IgD-negative memory B cell (primary cell): ENCODE measurements at regions not wholly inside any gene's neighbourhood (a gene's known extent, or its start where the extent isn't known, plus 50 kb on each side); places are given as distances from the start of the nearest gene placed in this dataset.
"Not testable (repeated sequence)": the region's sequence is repeated elsewhere in the genome, so short reads cannot be mapped to it uniquely, and the experiment has no call there.

Experiments
- H3K27ac Mint-ChIP-seq, 3 donors: one replicate each; pipeline ENCODE4 v1.8.0; 2020 to 2022; ENCODE audit warnings: mild to moderate bottlenecking in 3 of 3, mixed read lengths in 3 of 3, moderate library complexity in 1 of 3
- H3K27me3 Mint-ChIP-seq: one replicate; pipeline ENCODE4 v1.8.0; 2021; ENCODE audit warnings: mixed read lengths
- H3K36me3 Mint-ChIP-seq: one replicate; pipeline ENCODE4 v1.8.0; 2020; ENCODE audit warnings: mild to moderate bottlenecking, mixed read lengths
- H3K4me1 Mint-ChIP-seq, 3 donors: one replicate each; pipeline ENCODE4 v1.8.0; 2020 to 2022; ENCODE audit warnings: mixed read lengths in 3 of 3, mild to moderate bottlenecking in 1 of 3
- H3K4me3 Mint-ChIP-seq, 4 donors: one replicate each; pipeline ENCODE4 v1.8.0; 2020 to 2022; ENCODE audit warnings: mild to moderate bottlenecking in 4 of 4, mixed read lengths in 4 of 4, moderate library complexity in 3 of 4
- H3K9me3 Mint-ChIP-seq, 3 donors: one replicate each; pipeline ENCODE4 v1.8.0; 2020 to 2021; ENCODE audit warnings: mixed read lengths in 3 of 3, mild to moderate bottlenecking in 1 of 3

DNA sequence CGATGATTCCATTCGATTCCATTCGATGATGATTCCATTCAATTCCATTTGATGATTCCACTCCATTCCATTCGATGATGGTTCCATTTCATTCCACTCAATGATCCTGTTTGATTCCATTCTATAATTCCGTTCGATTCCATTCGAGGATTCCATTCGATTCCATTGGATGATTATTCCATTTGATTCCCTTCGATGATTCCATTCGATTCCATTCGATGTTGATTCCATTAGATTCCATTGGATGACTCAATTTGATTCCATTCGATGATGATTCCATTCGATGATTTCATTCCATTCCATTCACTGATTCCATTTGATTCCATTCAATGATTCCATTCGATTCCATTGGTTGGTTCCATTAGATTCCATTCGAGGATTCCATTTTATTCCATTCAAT lies 1084.4 kb downstream of the RPIA start:
- Mint-ChIP-seq H3K27ac (no peak overlapping the region), H3K36me3 (peaks cover 6% of the 10 kb centered on the region), H3K27me3 (no peaks in the 10 kb centered on the region), H3K9me3 (peaks cover 45 to 66% (median 65%) of the 10 kb centered on the region in 3 donors), H3K4me1 (peaks cover 0 to 3% (median 0%) of the 10 kb centered on the region in 3 donors), H3K4me3 (no peak overlapping the region)

DNA sequence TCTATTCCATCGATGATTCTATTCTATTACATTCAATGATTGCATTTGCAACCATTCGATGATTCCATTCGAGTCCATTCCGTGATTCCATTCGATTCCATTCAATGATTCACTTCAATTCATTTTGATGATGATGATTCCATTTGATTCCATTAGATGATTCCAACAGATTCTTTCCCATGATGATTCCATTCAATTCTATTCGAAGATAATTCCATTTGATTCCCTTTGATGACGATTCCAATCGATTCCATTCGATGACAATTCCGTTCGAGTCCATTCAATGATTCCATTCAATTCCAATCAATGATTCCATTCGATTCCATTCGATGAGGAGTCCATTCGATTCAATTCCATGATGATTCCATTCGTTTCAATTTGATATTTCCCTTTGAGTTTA lies 1088.8 kb downstream of the RPIA start:
- Mint-ChIP-seq H3K9me3 (peaks cover 62 to 78% (median 73%) of the 10 kb centered on the region in 3 donors), H3K36me3 (peaks cover 4% of the 10 kb centered on the region), H3K4me3 (no peak overlapping the region), H3K27ac (no peak overlapping the region), H3K4me1 (peaks cover 0 to 4% (median 0%) of the 10 kb centered on the region in 3 donors), H3K27me3 (no peaks in the 10 kb centered on the region)

DNA sequence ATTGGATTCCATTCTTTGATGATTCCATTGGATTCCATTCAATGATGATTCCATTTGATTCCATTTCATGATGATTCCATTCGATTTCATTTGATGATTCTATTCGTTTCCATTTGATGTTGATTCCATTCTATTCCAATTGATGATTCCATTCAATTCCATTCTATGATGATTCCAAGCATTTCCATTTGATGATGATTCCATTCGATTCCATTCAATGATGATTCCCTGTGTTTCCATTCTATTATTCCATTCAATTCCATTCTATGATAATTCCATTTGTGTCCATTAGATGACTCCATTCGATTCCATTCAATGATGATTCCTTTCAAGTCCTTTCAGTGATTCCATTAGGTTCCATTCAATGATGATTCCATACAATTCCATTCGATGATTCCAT lies 1090.5 kb downstream of the RPIA start:
- H3K27ac Mint-ChIP-seq = no peak overlapping the region
- peaks cover 3% of the 10 kb centered on the region for H3K36me3 Mint-ChIP-seq
- peaks cover 58 to 72% (median 60%) of the 10 kb centered on the region in 3 donors for H3K9me3 Mint-ChIP-seq
- no peaks in the 10 kb centered on the region for H3K27me3 Mint-ChIP-seq
- H3K4me3 Mint-ChIP-seq = no peak overlapping the region
- H3K4me1 Mint-ChIP-seq = peaks cover 0 to 4% (median 0%) of the 10 kb centered on the region in 3 donors

DNA sequence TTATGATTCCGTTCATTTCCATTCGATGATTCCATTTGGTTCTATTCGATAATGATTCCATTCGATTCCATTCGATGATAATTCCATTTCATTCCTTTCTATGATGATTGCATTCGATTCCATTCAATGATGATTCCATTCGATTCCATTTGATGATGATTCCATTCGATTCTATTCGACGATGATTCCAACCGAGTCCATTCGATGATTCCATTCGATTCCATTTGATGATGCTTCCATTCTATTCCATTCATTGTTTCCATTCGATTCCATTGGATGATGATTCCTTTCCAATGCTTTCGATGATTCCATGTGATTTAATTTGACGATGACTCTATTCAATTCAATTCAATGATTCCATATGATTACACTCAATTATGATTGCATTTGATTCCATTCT lies 1093.5 kb downstream of the RPIA start:
- peaks cover 2% of the 10 kb centered on the region for H3K36me3 Mint-ChIP-seq
- H3K4me3 Mint-ChIP-seq = no peak overlapping the region
- H3K9me3 Mint-ChIP-seq = peaks cover 54 to 72% (median 60%) of the 10 kb centered on the region in 3 donors
- H3K27me3 Mint-ChIP-seq = no peaks in the 10 kb centered on the region
- H3K27ac Mint-ChIP-seq = no peak overlapping the region
- H3K4me1 Mint-ChIP-seq = peaks cover 0 to 1% (median 0%) of the 10 kb centered on the region in 3 donors

DNA sequence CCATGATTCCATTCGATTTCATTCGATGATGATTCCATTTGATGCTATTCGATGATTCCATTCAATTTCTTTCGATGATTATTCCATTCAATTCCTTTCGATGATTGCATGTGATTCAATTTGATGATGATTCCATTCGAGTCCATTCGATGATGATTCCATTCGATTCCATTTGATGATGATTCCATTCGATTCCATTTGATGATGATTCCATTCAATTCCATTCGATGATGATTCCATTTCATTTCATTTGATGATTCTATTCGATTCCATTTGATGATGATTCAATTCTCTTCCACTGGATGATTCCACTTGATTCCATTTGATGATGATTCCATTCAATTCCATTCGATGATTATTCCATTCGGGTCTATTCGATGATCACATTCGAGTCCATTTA lies 1094.1 kb downstream of the RPIA start:
- H3K4me3 Mint-ChIP-seq, H3K36me3 Mint-ChIP-seq, H3K27me3 Mint-ChIP-seq, H3K4me1 Mint-ChIP-seq, H3K27ac Mint-ChIP-seq: not testable (repeated sequence)
- H3K9me3 Mint-ChIP-seq = peaks cover 49 to 71% (median 61%) of the 10 kb centered on the region in 3 donors

DNA sequence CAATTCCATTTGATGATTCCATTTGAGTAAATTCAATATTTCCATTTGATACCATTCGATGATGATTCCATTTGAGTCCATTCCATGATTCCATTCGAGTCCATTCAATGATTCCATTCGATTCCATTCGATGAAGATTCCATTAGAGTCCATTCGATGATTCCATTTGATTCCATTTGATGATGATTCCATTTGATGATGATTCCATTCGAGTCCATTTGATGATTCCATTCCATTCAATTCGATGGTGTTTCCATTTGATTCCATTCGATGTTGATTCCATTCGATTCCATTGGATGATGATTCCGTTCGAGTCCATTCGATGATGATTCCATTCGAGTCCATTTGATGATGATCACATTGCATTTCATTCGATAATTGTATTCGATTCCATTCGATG lies 1095.2 kb downstream of the RPIA start:
- not testable (repeated sequence) for H3K36me3 Mint-ChIP-seq, H3K4me3 Mint-ChIP-seq, H3K27me3 Mint-ChIP-seq, H3K27ac Mint-ChIP-seq, H3K4me1 Mint-ChIP-seq
- H3K9me3 Mint-ChIP-seq = peaks cover 46 to 67% (median 58%) of the 10 kb centered on the region in 3 donors

DNA sequence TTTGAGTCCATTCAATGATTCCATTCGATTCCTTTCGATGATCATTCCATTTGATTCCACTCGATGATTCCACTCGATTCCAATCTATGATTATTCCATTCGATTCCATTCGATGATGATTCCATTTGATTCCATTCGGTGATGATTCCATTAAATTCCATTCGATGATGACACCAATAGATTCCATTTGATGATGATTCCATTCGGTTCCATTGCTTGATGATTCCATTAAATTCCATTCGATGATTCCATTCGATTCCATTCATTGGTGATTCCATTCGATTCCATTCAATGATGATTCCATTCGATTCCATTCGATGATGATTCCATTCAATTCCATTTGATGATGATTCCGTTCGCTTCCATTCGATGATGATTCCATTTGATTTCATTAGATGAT lies 1104.1 kb downstream of the RPIA start:
- not testable (repeated sequence) for H3K4me1 Mint-ChIP-seq, H3K36me3 Mint-ChIP-seq, H3K4me3 Mint-ChIP-seq, H3K27me3 Mint-ChIP-seq
- Mint-ChIP-seq H3K27ac (peak overlapping the region in 1 of 3 donors; percentile 50), H3K9me3 (peaks cover 38 to 63% (median 46%) of the 10 kb centered on the region in 3 donors)

DNA sequence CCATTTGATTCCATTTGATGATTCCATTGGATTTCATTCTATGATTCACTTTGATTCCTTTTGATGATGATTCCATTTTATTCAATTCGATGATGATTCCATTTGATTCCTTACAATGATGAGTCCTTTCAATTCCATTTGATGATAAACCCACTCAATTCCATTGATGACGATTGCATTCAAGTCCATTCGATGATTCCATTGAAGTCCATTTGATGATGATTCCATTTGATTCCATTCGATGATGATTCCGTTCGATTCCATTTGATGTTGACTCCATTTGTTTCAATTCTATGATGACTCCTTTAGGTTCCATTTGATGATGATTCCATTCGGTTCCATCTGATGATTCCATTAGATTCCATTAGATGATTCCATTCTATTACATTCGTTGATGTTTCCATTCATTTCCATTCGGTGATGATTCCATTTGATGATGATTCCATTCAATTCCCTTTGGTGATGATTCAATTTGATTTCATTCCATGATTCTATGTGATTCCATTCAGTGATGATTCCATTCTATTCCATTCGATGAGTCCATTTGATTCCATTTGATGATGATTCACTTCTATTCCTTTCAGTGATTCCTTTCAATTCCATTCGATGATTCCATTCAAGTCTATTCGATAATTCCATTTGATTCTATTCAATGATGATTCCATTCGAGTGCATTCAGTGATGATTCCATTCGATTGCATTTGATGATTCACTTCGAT lies 1106.0 kb downstream of the RPIA start:
- Mint-ChIP-seq H3K9me3 (peaks cover 40 to 58% (median 44%) of the 10 kb centered on the region in 3 donors), H3K27ac (no peak overlapping the region), H3K36me3 (peaks cover 2% of the 10 kb centered on the region), H3K4me1 (peaks cover 0 to 2% (median 1%) of the 10 kb centered on the region in 3 donors), H3K27me3 (no peaks in the 10 kb centered on the region), H3K4me3 (no peak overlapping the region)

DNA sequence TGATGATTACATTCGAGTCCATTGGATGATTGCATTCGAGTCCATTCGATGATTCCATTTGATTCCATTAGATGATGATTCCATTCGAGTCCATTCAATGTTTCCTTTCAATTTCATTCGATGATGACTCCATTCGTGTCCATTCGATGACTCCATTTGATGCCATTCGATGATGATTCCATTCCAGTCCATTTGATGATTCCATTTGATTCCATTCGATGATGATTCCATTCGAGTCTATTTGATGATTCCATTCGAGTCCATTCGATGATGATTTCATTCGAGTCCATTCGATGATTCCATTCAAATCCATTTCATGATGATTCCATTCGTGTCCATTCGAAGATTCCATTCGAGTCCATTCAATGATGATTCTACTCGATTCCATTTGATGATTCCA lies 1109.7 kb downstream of the RPIA start:
- H3K36me3 Mint-ChIP-seq, H3K27ac Mint-ChIP-seq, H3K27me3 Mint-ChIP-seq, H3K4me1 Mint-ChIP-seq, H3K4me3 Mint-ChIP-seq: not testable (repeated sequence)
- H3K9me3 Mint-ChIP-seq = peaks cover 60 to 68% (median 63%) of the 10 kb centered on the region in 3 donors

DNA sequence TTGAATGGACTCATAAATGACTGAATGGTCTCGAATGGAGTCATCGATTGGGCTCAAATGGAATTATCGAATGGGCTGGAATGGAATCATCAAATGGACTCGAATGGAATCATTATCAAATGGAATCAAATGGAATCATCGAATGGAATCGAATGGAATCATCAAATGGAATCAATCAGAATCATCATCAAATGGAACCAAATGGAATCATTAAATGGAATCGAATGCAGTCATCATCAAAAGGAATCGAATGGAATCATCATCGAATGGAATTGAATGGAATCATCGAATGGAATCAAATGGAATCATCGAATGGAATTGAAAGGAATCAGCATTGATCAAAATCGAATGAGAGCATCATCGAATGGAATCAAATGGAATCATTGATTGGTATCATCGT lies 1114.9 kb downstream of the RPIA start:
- H3K4me1 Mint-ChIP-seq, H3K27me3 Mint-ChIP-seq, H3K36me3 Mint-ChIP-seq, H3K4me3 Mint-ChIP-seq, H3K27ac Mint-ChIP-seq: not testable (repeated sequence)
- H3K9me3 Mint-ChIP-seq = peaks cover 57 to 78% (median 63%) of the 10 kb centered on the region in 3 donors

DNA sequence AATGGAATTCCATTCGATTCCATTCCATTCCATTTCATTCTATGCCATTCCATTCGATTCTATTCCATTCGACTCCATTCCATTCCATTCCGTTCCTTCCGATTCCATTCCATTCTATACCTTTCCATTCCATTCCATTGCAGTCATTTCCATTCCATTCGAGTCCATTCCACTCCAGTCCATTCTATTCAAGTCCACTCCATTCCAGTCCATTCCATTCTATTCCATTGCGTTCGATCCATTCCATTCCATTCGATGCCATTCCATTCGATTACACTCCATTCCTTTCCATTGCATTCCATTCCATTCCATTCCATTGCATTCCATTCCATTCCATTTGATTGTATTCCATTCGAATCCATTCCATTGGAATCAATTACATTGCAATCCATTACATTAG lies 1119.8 kb downstream of the RPIA start:
- Mint-ChIP-seq H3K4me1 (peaks cover 0 to 3% (median 0%) of the 10 kb centered on the region in 3 donors), H3K36me3 (peaks cover 2% of the 10 kb centered on the region), H3K27ac (no peak overlapping the region), H3K27me3 (no peaks in the 10 kb centered on the region), H3K9me3 (peaks cover 57 to 80% (median 67%) of the 10 kb centered on the region in 3 donors), H3K4me3 (no peak overlapping the region)

DNA sequence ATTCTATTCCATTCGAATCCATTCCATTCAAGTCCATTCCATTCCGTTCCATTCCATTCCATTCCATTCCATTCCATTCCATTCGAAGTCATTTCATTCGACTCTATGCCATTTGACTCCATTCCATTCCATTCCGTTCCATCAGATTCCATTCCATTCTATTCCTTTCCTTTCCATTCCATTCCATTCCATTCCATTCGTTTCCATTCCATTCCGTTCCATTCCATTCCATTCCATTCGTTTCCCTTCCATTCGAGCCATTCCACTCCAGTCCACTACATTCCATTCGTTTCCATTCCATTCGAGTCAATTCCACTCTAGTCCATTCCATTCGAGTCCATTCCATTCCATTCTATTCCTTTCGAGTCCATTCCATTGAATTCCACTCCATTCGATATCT lies 1120.4 kb downstream of the RPIA start:
- Mint-ChIP-seq H3K9me3 (peaks cover 53 to 85% (median 60%) of the 10 kb centered on the region in 3 donors), H3K4me3 (peak overlapping the region in 2 of 4 donors; percentile 2 to 8)
- not testable (repeated sequence) for H3K27ac Mint-ChIP-seq, H3K27me3 Mint-ChIP-seq, H3K36me3 Mint-ChIP-seq, H3K4me1 Mint-ChIP-seq

DNA sequence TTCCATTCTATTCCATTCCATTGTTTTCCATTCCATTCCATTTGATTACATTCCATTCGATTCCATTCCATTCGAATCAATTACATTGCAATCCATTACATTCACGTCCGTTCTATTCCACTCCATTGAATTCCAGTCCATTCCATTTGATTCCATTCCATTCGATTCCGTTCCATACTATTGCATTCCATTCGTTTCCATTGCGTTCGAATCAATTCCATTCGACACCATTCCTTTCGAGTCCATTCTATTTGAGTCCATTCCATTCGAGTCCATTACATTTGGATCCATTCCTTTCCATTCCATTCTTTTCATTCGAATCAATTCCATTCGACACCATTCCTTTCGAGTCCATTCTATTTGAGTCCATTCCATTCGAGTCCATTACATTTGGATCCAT lies 1122.9 kb downstream of the RPIA start:
- H3K36me3 Mint-ChIP-seq, H3K4me3 Mint-ChIP-seq, H3K27ac Mint-ChIP-seq, H3K4me1 Mint-ChIP-seq, H3K27me3 Mint-ChIP-seq: not testable (repeated sequence)
- peaks cover 54 to 89% (median 54%) of the 10 kb centered on the region in 3 donors for H3K9me3 Mint-ChIP-seq

DNA sequence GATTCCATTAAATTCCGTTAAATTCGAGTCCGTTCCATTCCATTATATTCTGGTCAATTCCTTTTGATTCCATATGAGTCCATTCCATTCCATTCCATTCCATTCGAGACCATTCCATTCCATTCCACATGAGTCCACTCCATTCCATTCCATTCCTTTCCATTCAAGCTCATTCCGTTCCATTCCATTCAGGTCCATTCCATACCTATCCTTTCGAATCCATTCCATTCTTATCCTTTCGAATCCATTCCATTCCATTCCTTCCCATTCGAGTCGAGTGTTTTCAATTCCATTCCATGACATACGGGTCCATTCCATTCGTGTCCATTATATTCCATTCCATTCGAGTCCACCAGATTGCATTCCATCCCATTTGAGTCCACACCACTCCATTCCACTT lies 1127.4 kb downstream of the RPIA start:
- Mint-ChIP-seq H3K9me3 (peaks cover 51 to 92% (median 53%) of the 10 kb centered on the region in 3 donors), H3K27ac (no peak overlapping the region), H3K4me1 (peaks cover 0 to 3% (median 0%) of the 10 kb centered on the region in 3 donors), H3K4me3 (no peak overlapping the region), H3K36me3 (no peaks in the 10 kb centered on the region), H3K27me3 (no peaks in the 10 kb centered on the region)

DNA sequence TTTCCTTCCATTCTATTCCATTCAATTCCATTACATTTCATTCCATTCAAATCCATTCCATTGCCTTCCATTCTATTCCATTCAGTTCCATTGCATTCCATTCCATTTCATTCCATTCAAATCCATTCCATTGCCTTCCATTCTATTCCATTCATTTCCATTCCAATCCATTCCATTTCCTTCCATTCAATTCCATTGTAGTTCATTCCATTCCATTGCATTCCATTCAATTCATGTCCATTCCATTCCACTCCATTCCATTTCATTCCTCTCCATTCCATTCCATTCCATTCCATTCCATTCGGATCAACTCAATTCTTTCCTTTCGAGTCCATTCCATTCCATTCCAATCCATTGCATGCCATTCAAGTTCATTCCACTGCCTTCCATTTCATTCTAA lies 1128.3 kb downstream of the RPIA start:
- peaks cover 49 to 94% (median 51%) of the 10 kb centered on the region in 3 donors for H3K9me3 Mint-ChIP-seq
- no peak overlapping the region for H3K27ac Mint-ChIP-seq
- no peaks in the 10 kb centered on the region for H3K27me3 Mint-ChIP-seq
- H3K4me1 Mint-ChIP-seq = peaks cover 0 to 3% (median 0%) of the 10 kb centered on the region in 3 donors
- H3K4me3 Mint-ChIP-seq = no peak overlapping the region
- no peaks in the 10 kb centered on the region for H3K36me3 Mint-ChIP-seq

DNA sequence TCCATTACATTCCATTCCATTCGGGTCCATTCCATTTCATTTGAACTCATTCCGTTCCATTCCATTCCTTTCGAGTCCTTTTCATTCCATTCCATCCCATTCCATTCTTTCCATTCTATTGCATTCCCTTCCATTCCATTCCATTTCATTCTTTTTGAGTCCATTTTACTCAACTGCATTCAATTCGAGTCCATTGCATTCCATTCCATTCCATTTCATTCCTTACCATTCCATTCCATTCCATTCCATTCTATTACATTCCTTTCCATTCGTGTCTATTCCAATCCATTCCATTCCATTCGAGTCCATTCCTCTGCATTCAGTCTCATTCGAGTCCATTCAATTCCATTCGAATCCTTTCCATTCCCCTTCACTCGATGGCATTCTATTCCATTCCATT lies 1128.8 kb downstream of the RPIA start:
- Mint-ChIP-seq H3K27me3 (no peaks in the 10 kb centered on the region), H3K4me3 (no peak overlapping the region), H3K4me1 (peaks cover 0 to 3% (median 0%) of the 10 kb centered on the region in 3 donors), H3K36me3 (no peaks in the 10 kb centered on the region), H3K9me3 (peaks cover 47 to 94% (median 53%) of the 10 kb centered on the region in 3 donors), H3K27ac (no peak overlapping the region)
